ENCODE measurements at regions not wholly inside any gene's neighbourhood (a gene's known extent, or its start where the extent isn't known, plus 50 kb on each side); places are given as distances from the start of the nearest gene placed in this dataset.

DNA sequence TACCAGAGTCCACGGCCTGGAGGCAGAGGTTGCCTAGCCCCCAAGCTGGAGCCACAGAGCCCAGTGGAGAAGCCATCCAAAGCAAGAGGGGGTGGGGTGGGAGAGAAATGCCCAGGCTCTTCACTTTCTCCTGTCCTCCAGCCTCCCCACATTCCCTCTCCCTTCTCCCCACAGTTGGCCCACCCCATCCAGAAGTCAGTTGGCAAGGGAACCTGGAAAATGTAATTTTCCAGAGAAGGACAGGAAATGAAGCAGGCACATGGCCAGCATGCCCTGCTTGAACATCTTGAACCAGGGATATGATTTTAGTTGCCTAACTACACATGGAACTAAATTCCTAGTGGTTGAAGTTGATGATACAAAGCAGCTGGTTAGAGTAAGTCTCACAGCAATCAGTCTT is 73.3 kb upstream of the IRX6 start:
- DNase-seq (ENCODE audit: low spot score) = no peak
- H3K27me3 Mint-ChIP-seq (ENCODE audit: unreplicated experiment) = no peaks in the 10 kb centered on the region
- TF ChIP-seq, protein P1, sequence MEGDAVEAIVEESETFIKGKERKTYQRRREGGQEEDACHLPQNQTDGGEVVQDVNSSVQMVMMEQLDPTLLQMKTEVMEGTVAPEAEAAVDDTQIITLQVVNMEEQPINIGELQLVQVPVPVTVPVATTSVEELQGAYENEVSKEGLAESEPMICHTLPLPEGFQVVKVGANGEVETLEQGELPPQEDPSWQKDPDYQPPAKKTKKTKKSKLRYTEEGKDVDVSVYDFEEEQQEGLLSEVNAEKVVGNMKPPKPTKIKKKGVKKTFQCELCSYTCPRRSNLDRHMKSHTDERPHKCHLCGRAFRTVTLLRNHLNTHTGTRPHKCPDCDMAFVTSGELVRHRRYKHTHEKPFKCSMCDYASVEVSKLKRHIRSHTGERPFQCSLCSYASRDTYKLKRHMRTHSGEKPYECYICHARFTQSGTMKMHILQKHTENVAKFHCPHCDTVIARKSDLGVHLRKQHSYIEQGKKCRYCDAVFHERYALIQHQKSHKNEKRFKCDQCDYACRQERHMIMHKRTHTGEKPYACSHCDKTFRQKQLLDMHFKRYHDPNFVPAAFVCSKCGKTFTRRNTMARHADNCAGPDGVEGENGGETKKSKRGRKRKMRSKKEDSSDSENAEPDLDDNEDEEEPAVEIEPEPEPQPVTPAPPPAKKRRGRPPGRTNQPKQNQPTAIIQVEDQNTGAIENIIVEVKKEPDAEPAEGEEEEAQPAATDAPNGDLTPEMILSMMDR (IDR thresholded peaks at IDR 0.05; ENCODE audit: unreplicated experiment) = no peak
- H3K9me3 Mint-ChIP-seq (ENCODE audit: unreplicated experiment) = no peaks in the 10 kb centered on the region
- H3K36me3 Mint-ChIP-seq (ENCODE audit: low read depth, unreplicated experiment) = no peaks in the 10 kb centered on the region
- H3K4me1 Mint-ChIP-seq (ENCODE audit: unreplicated experiment) = peaks cover 29% of the 10 kb centered on the region
- H3K4me3 Mint-ChIP-seq (ENCODE audit: unreplicated experiment) = no peak overlapping the region
- no peak overlapping the region for H3K27ac Mint-ChIP-seq (ENCODE audit: unreplicated experiment)

DNA sequence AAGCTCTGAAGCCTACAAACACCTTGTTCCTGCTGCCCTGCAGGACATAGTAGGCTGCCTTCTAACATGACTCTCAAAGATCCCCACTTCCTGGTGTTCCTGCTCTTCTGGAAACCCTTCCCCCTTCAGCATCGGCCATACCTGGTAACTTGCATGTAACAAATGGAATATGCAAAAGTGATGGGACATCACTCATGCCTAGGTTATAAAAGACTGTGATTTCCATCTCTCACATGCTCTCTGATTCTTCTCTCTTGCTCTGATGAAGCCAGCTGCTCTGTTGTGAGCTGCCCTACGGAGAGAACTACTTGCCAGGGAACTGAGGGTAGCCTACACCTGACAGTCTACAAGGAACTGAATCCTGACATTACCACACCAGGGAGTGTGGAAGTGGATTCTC is 72.9 kb upstream of the IRX6 start:
- Mint-ChIP-seq H3K9me3 (ENCODE audit: unreplicated experiment) (no peaks in the 10 kb centered on the region), H3K4me3 (ENCODE audit: unreplicated experiment) (no peak overlapping the region), H3K27me3 (ENCODE audit: unreplicated experiment) (no peaks in the 10 kb centered on the region), H3K36me3 (ENCODE audit: low read depth, unreplicated experiment) (no peaks in the 10 kb centered on the region), H3K27ac (ENCODE audit: unreplicated experiment) (no peak overlapping the region), H3K4me1 (ENCODE audit: unreplicated experiment) (peaks cover 34% of the 10 kb centered on the region)
- TF ChIP-seq, protein P1 (IDR thresholded peaks at IDR 0.05; ENCODE audit: unreplicated experiment) = no peak
- DNase-seq (ENCODE audit: low spot score) = no peak

DNA sequence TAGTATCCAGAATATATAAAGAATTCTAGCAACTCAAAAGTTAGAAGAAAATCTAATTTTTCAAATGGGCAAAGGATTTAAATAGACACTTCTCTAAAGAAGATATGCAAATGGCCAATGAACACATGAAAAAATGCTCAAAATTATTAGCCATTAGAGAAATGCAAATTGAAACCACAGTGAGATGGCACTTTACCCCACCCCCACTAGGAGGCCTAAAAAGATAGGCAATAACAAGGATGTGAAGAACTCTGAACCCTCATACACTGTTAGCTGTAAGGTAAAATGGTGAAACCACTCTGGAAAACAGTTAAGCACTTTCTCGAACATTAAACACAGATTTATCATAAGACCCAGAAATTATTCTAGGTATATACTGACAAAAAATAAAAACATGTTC is 71.4 kb upstream of the IRX6 start:
- Mint-ChIP-seq H3K36me3 (ENCODE audit: low read depth, unreplicated experiment) (no peaks in the 10 kb centered on the region), H3K27me3 (ENCODE audit: unreplicated experiment) (no peaks in the 10 kb centered on the region), H3K9me3 (ENCODE audit: unreplicated experiment) (no peaks in the 10 kb centered on the region), H3K4me3 (ENCODE audit: unreplicated experiment) (no peak overlapping the region), H3K4me1 (ENCODE audit: unreplicated experiment) (peaks cover 42% of the 10 kb centered on the region), H3K27ac (ENCODE audit: unreplicated experiment) (no peak overlapping the region)
- DNase-seq (ENCODE audit: low spot score) = no peak
- TF ChIP-seq, protein P1 (IDR thresholded peaks at IDR 0.05; ENCODE audit: unreplicated experiment) = peak; percentile 28

DNA sequence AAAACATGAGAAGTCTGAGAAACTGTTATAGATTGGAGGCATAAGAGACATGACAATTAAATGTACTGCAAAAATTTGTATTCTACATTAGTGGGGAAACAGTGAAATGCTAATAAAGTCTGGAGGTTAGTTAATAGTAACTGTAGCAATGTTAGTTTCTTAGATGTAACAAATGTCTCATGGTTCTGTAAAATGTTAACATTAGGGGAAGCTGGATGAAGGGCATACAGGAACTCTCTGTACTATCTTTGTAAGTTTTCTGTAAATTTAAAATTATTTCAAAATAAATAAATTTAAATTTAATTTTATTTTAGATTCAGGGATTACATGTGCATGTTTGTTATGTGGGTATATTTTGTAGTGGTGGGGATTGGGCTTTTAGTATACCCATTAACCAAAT is 70.0 kb upstream of the IRX6 start:
- Mint-ChIP-seq H3K9me3 (ENCODE audit: unreplicated experiment) (no peaks in the 10 kb centered on the region), H3K4me3 (ENCODE audit: unreplicated experiment) (no peak overlapping the region), H3K27ac (ENCODE audit: unreplicated experiment) (no peak overlapping the region), H3K36me3 (ENCODE audit: low read depth, unreplicated experiment) (no peaks in the 10 kb centered on the region), H3K4me1 (ENCODE audit: unreplicated experiment) (peaks cover 37% of the 10 kb centered on the region), H3K27me3 (ENCODE audit: unreplicated experiment) (no peaks in the 10 kb centered on the region)
- no peak for DNase-seq (ENCODE audit: low spot score)
- TF ChIP-seq, protein P1 (IDR thresholded peaks at IDR 0.05; ENCODE audit: unreplicated experiment) = no peak

DNA sequence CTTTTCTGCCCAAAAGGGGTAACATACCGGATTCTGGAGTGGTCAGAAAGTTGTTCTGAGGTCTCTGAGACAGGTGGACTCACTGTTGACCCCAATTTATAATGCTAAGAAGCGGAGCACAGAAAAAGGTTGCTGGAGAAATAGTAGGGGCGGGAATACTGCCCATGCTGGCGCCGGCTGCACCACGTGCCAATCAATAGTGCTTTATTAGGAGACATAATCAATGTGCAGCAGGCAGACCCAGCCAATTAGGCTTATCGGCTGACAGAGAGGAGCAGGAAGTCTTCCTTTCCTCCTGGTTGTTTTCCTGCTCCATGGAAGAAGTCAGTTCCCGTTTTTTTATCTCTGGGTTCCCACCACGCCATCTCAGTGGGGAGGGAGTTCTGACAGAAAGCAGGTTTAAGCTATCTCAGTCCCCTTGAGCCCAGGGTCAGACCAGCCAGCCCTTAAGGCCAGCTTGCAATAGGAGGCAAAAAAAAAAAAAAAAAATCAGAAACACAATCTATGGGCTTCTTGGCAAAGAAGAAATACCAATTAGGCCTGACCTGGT is 68.2 kb upstream of the IRX6 start:
- DNase-seq (ENCODE audit: low spot score) = peak; percentile 31
- Mint-ChIP-seq H3K27ac (ENCODE audit: unreplicated experiment) (peak overlapping the region; percentile 68), H3K36me3 (ENCODE audit: low read depth, unreplicated experiment) (no peaks in the 10 kb centered on the region), H3K27me3 (ENCODE audit: unreplicated experiment) (no peaks in the 10 kb centered on the region), H3K9me3 (ENCODE audit: unreplicated experiment) (no peaks in the 10 kb centered on the region), H3K4me1 (ENCODE audit: unreplicated experiment) (peaks cover 37% of the 10 kb centered on the region), H3K4me3 (ENCODE audit: unreplicated experiment) (no peak overlapping the region)
- TF ChIP-seq, protein P1 (IDR thresholded peaks at IDR 0.05; ENCODE audit: unreplicated experiment) = no peak
